Stimulated activated CD4-positive, alpha-beta T cell treated with anti-CD3 and anti-CD28 coated beads, Interleukin-4, amount 100 ng/mL, for 4 hours (primary cell): ENCODE measurements at regions not wholly inside any gene's neighbourhood (a gene's known extent, or its start where the extent isn't known, plus 50 kb on each side); places are given as distances from the start of the nearest gene placed in this dataset.
"Not testable (repeated sequence)": the region's sequence is repeated elsewhere in the genome, so short reads cannot be mapped to it uniquely, and the experiment has no call there.

Experiments
- DNase-seq, 2 experiments: peaks; one replicate each; pipeline ENCODE4 v3.0.0-alpha.2; 2020

- not testable (repeated sequence) for DNase-seq
These were observed 59.9 kb upstream of the EN2 start for GRCh38 chr7:155397758-155398714.

- peak in 1 of 2 experiments; percentile 14 for DNase-seq
These were observed 59.0 kb upstream of the EN2 start for GRCh38 chr7:155398944-155399343.

- DNase-seq = no peak
These were observed 58.4 kb upstream of the EN2 start for GRCh38 chr7:155399577-155399976.

GRCh38 chr7:155401231-155401630 is 56.7 kb upstream of the EN2 start:
- DNase-seq = no peak

GRCh38 chr7:155401884-155402283 is 56.0 kb upstream of the EN2 start:
- DNase-seq = no peak

- DNase-seq = no peak
These were observed 55.0 kb upstream of the EN2 start for GRCh38 chr7:155402941-155403340.

GRCh38 chr7:155404976-155405375 is 53.0 kb upstream of the EN2 start:
- DNase-seq = no peak

GRCh38 chr7:155405399-155406318 is 52.3 kb upstream of the EN2 start:
- no peak for DNase-seq

- no peak for DNase-seq
These were observed 50.1 kb upstream of the EN2 start for GRCh38 chr7:155407799-155408198.
